CMK (cell line): ENCODE measurements at regions not wholly inside any gene's neighbourhood (a gene's known extent, or its start where the extent isn't known, plus 50 kb on each side); places are given as distances from the start of the nearest gene placed in this dataset.

Source experiments
- DNase-seq: peaks from one replicate; pipeline ENCODE4 v3.0.0-alpha.2; 2010; ENCODE audit warnings: low read depth

GRCh38 chr13:103203735-103204330, 137.6 kb upstream of the SLC10A2 start:
- no peak for DNase-seq

GRCh38 chr13:103200118-103200885, 134.1 kb upstream of the SLC10A2 start:
- no peak for DNase-seq

GRCh38 chr13:103199380-103200088, 133.3 kb upstream of the SLC10A2 start:
- no peak for DNase-seq

GRCh38 chr13:103196356-103196755, 130.1 kb upstream of the SLC10A2 start:
- no peak for DNase-seq

- DNase-seq: no peak
Measured at GRCh38 chr13:103195762-103196161, 129.5 kb upstream of the SLC10A2 start.

GRCh38 chr13:103194871-103195270, 128.7 kb upstream of the SLC10A2 start:
- no peak for DNase-seq

GRCh38 chr13:103192511-103193135, 126.4 kb upstream of the SLC10A2 start:
- no peak for DNase-seq

- no peak for DNase-seq
Measured at GRCh38 chr13:103190841-103191240, 124.6 kb upstream of the SLC10A2 start.

- no peak for DNase-seq
Measured at GRCh38 chr13:103188713-103189326, 122.6 kb upstream of the SLC10A2 start.

GRCh38 chr13:103187721-103188156, 121.5 kb upstream of the SLC10A2 start:
- DNase-seq: no peak

GRCh38 chr13:103184413-103184812, 118.2 kb upstream of the SLC10A2 start:
- DNase-seq: no peak

- no peak for DNase-seq
Measured at GRCh38 chr13:103178986-103179943, 113.0 kb upstream of the SLC10A2 start.

- no peak for DNase-seq
Measured at GRCh38 chr13:103174966-103175365, 108.7 kb upstream of the SLC10A2 start.

GRCh38 chr13:103168901-103169508, 102.8 kb upstream of the SLC10A2 start:
- no peak for DNase-seq

- no peak for DNase-seq
Measured at GRCh38 chr13:103164251-103164650, 98.0 kb upstream of the SLC10A2 start.

- DNase-seq: no peak
Measured at GRCh38 chr13:103161476-103161875, 95.3 kb upstream of the SLC10A2 start.

GRCh38 chr13:103157434-103158145, 91.4 kb upstream of the SLC10A2 start:
- DNase-seq: no peak

GRCh38 chr13:103157016-103157415, 90.8 kb upstream of the SLC10A2 start:
- DNase-seq: no peak

GRCh38 chr13:103156346-103156998, 90.3 kb upstream of the SLC10A2 start:
- DNase-seq: no peak
